Fibroblast of mammary gland (primary cell): ENCODE measurements at regions not wholly inside any gene's neighbourhood (a gene's known extent, or its start where the extent isn't known, plus 50 kb on each side); places are given as distances from the start of the nearest gene placed in this dataset.

Source experiments
- DNase-seq: peaks from one replicate; pipeline ENCODE4 v3.0.0-alpha.2; 2010; ENCODE audit warnings: low read depth
- H3K4me3 ChIP-seq: 2 replicates; pipeline ENCODE4 v1.5.1; 2011; ENCODE audit warnings: low read depth, mild to moderate bottlenecking, low read length, moderate library complexity; ENCODE audit not compliant: control insufficient read depth
- CTCF ChIP-seq: conservative IDR thresholded peaks from 2 replicates; pipeline ENCODE4 v1.5.1; 2011; ENCODE audit warnings: low read depth, low read length, inconsistent platforms; ENCODE audit not compliant: control insufficient read depth, insufficient read depth

- no peak for TF ChIP-seq CTCF
- no peak overlapping the region for H3K4me3 ChIP-seq
- DNase-seq = no peak
Measured at GRCh38 chr13:73394066-73394465, 335.3 kb downstream of the KLF5 start.

- no peak for TF ChIP-seq CTCF
- DNase-seq = no peak
- no peak overlapping the region for H3K4me3 ChIP-seq
Measured at GRCh38 chr13:73390100-73390499, 331.3 kb downstream of the KLF5 start.

GRCh38 chr13:73388586-73388985, 329.8 kb downstream of the KLF5 start:
- DNase-seq = no peak
- H3K4me3 ChIP-seq = no peak overlapping the region
- TF ChIP-seq CTCF = no peak

- DNase-seq = no peak
- H3K4me3 ChIP-seq = no peak overlapping the region
- no peak for TF ChIP-seq CTCF
Measured at GRCh38 chr13:73387318-73387717, 328.5 kb downstream of the KLF5 start.

GRCh38 chr13:73385848-73386247, 327.0 kb downstream of the KLF5 start:
- TF ChIP-seq CTCF = no peak
- H3K4me3 ChIP-seq = no peak overlapping the region

GRCh38 chr13:73372666-73373627, 314.1 kb downstream of the KLF5 start:
- no peak overlapping the region for H3K4me3 ChIP-seq

More at GRCh38 chr13:73385848-73386247, 327.0 kb downstream of the KLF5 start:
- no peak for DNase-seq

More at GRCh38 chr13:73372666-73373627, 314.1 kb downstream of the KLF5 start:
- TF ChIP-seq CTCF = no peak
- no peak for DNase-seq
